DMS114 treated with DMSO at 0.1 percent for 48 hours (cell line): ENCODE measurements at regions not wholly inside any gene's neighbourhood (a gene's known extent, or its start where the extent isn't known, plus 50 kb on each side); places are given as distances from the start of the nearest gene placed in this dataset.
A peak's percentile ranks its signal among the peaks of the same experiment; 100 is the strongest.
"Not testable (repeated sequence)": the region's sequence is repeated elsewhere in the genome, so short reads cannot be mapped to it uniquely, and the experiment has no call there.

ENCODE experiments used
- DNase-seq: peaks from one replicate; lab custom pipeline; 2025; ENCODE audit not compliant: unreplicated experiment; lab: John Stamatoyannopoulos, UW

- no peak for DNase-seq
These were observed 133.7 kb upstream of the EDIL3 start for GRCh38 chr5:84518370-84518769.

GRCh38 chr5:84506625-84507024 is 121.9 kb upstream of the EDIL3 start:
- no peak for DNase-seq

- no peak for DNase-seq
These were observed 109.8 kb upstream of the EDIL3 start for GRCh38 chr5:84494453-84494852.

- no peak for DNase-seq
These were observed 103.3 kb upstream of the EDIL3 start for GRCh38 chr5:84487963-84488362.

- no peak for DNase-seq
These were observed 96.4 kb upstream of the EDIL3 start for GRCh38 chr5:84480873-84481637.

- no peak for DNase-seq
These were observed 93.9 kb upstream of the EDIL3 start for GRCh38 chr5:84478603-84479002.

- no peak for DNase-seq
These were observed 92.8 kb upstream of the EDIL3 start for GRCh38 chr5:84477485-84477884.

GRCh38 chr5:84474126-84474525 is 89.4 kb upstream of the EDIL3 start:
- DNase-seq, result no peak

GRCh38 chr5:84453405-84453804 is 68.7 kb upstream of the EDIL3 start:
- DNase-seq, result no peak

- peak; percentile 1 for DNase-seq
These were observed 66.1 kb upstream of the EDIL3 start for GRCh38 chr5:84450617-84451414.

GRCh38 chr5:84445049-84445685 is 60.5 kb upstream of the EDIL3 start:
- no peak for DNase-seq

GRCh38 chr5:84438456-84438855 is 53.8 kb upstream of the EDIL3 start:
- DNase-seq, result no peak

- DNase-seq, result no peak
These were observed 53.1 kb upstream of the EDIL3 start for GRCh38 chr5:84437673-84438315.

GRCh38 chr5:84436866-84437265 is 52.2 kb upstream of the EDIL3 start:
- DNase-seq, result no peak

GRCh38 chr5:84435861-84436346 is 51.2 kb upstream of the EDIL3 start:
- not testable (repeated sequence) for DNase-seq
